HG03280 (cell line): ENCODE measurements at regions not wholly inside any gene's neighbourhood (a gene's known extent, or its start where the extent isn't known, plus 50 kb on each side); places are given as distances from the start of the nearest gene placed in this dataset.

ENCODE experiments used
- ATAC-seq: cut with Tn5 transposase; IDR thresholded peaks from one replicate; pipeline ENCODE4 v1.9.1; 2021; ENCODE audit warnings: mild to moderate bottlenecking, moderate library complexity; ENCODE audit not compliant: unreplicated experiment

- no peak for ATAC-seq
These were observed 103.0 kb upstream of the TBL1XR1 start for GRCh38 chr3:177300039-177300833.

GRCh38 chr3:177300842-177301241 is 103.6 kb upstream of the TBL1XR1 start:
- ATAC-seq: no peak

- no peak for ATAC-seq
These were observed 109.0 kb upstream of the TBL1XR1 start for GRCh38 chr3:177306252-177306651.

- no peak for ATAC-seq
These were observed 110.1 kb upstream of the TBL1XR1 start for GRCh38 chr3:177307391-177307790.

- no peak for ATAC-seq
These were observed 110.5 kb upstream of the TBL1XR1 start for GRCh38 chr3:177307826-177308225.

GRCh38 chr3:177308286-177308685 is 111.0 kb upstream of the TBL1XR1 start:
- no peak for ATAC-seq

- no peak for ATAC-seq
These were observed 111.6 kb upstream of the TBL1XR1 start for GRCh38 chr3:177308911-177309310.

GRCh38 chr3:177312491-177312890 is 115.2 kb upstream of the TBL1XR1 start:
- no peak for ATAC-seq

GRCh38 chr3:177314897-177315296 is 117.6 kb upstream of the TBL1XR1 start:
- ATAC-seq: peak; percentile 46

- ATAC-seq: no peak
These were observed 120.0 kb upstream of the TBL1XR1 start for GRCh38 chr3:177317247-177317646.

- ATAC-seq: no peak
These were observed 121.3 kb upstream of the TBL1XR1 start for GRCh38 chr3:177318559-177318958.

- no peak for ATAC-seq
These were observed 123.5 kb upstream of the TBL1XR1 start for GRCh38 chr3:177320765-177321247.

- ATAC-seq: no peak
These were observed 124.5 kb upstream of the TBL1XR1 start for GRCh38 chr3:177321819-177322218.

- no peak for ATAC-seq
These were observed 125.6 kb upstream of the TBL1XR1 start for GRCh38 chr3:177322881-177323280.

- no peak for ATAC-seq
These were observed 132.6 kb upstream of the TBL1XR1 start for GRCh38 chr3:177329854-177330253.

GRCh38 chr3:177330779-177331178 is 133.5 kb upstream of the TBL1XR1 start:
- no peak for ATAC-seq

- no peak for ATAC-seq
These were observed 134.0 kb upstream of the TBL1XR1 start for GRCh38 chr3:177331203-177331835.

- ATAC-seq: no peak
These were observed 135.7 kb upstream of the TBL1XR1 start for GRCh38 chr3:177332955-177333354.

- ATAC-seq: no peak
These were observed 136.5 kb upstream of the TBL1XR1 start for GRCh38 chr3:177333533-177334520.

GRCh38 chr3:177334803-177335202 is 137.5 kb upstream of the TBL1XR1 start:
- ATAC-seq: no peak

GRCh38 chr3:177335728-177336127 is 138.4 kb upstream of the TBL1XR1 start:
- no peak for ATAC-seq
